ENCODE measurements at regions not wholly inside any gene's neighbourhood (a gene's known extent, or its start where the extent isn't known, plus 50 kb on each side); places are given as distances from the start of the nearest gene placed in this dataset.

DNA sequence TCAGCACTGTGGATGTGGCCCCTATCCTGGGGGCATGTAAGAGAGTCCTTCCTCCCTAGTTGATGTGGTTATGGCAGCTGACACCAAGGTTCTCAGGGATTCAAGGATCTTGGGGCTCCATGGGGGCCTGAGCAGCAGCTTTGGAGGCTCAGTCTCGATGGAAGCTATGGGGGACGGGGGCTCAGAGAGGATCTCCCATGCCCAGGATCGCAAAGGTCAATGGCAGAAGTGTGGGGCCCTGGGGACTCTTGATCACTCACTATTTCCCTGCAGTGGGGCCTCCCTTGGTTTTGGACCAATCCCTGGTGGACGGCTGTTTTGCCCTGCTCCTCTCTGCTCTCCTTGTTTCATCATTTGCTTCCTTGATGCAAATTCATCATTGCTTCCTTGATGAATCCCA lies 885.9 kb downstream of the CDH8 start:
- DNase-seq: no peak
- Mint-ChIP-seq H3K36me3 (ENCODE audit: unreplicated experiment) (peaks cover 2% of the 10 kb centered on the region), H3K27me3 (ENCODE audit: unreplicated experiment) (no peaks in the 10 kb centered on the region), H3K4me1 (ENCODE audit: low read depth, unreplicated experiment) (no peaks in the 10 kb centered on the region), H3K4me3 (ENCODE audit: unreplicated experiment) (no peak overlapping the region), H3K9me3 (ENCODE audit: unreplicated experiment) (peaks cover 3% of the 10 kb centered on the region), H3K27ac (ENCODE audit: unreplicated experiment) (no peak overlapping the region)
- TF ChIP-seq CTCF (IDR thresholded peaks at IDR 0.05; ENCODE audit: partially characterized antibody, unreplicated experiment): no peak

GRCh38 chr16:61149709-61150108 lies 886.5 kb downstream of the CDH8 start:
- Mint-ChIP-seq H3K27ac (ENCODE audit: unreplicated experiment) (no peak overlapping the region), H3K27me3 (ENCODE audit: unreplicated experiment) (no peaks in the 10 kb centered on the region), H3K4me3 (ENCODE audit: unreplicated experiment) (no peak overlapping the region), H3K9me3 (ENCODE audit: unreplicated experiment) (peaks cover 3% of the 10 kb centered on the region), H3K36me3 (ENCODE audit: unreplicated experiment) (no peaks in the 10 kb centered on the region), H3K4me1 (ENCODE audit: low read depth, unreplicated experiment) (no peaks in the 10 kb centered on the region)
- DNase-seq: no peak
- TF ChIP-seq CTCF (IDR thresholded peaks at IDR 0.05; ENCODE audit: partially characterized antibody, unreplicated experiment): no peak

DNA sequence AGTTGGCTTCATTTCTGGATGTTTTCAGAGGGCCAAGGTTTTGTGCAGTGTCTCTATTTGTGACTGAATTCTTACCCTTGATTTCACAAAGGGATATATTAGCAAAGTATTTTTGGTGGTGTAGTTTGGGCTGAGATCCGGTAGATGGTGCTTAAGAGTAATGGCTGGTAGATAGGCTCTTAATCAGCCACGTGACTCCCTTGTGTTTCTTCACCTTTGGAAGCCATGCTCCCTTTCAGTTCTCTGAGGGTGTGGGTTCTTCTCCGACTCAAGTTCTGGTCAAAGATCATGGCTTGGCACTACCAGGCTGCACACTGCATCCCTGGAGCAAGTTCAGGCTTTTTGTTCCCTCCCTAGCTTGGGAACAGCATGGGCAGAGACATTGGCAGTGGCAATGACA lies 887.3 kb downstream of the CDH8 start:
- H3K4me3 Mint-ChIP-seq (ENCODE audit: unreplicated experiment): no peak overlapping the region

GRCh38 chr16:61146429-61146828 lies 889.8 kb downstream of the CDH8 start:
- Mint-ChIP-seq H3K27ac (ENCODE audit: unreplicated experiment) (no peak overlapping the region), H3K4me3 (ENCODE audit: unreplicated experiment) (no peak overlapping the region), H3K4me1 (ENCODE audit: low read depth, unreplicated experiment) (no peaks in the 10 kb centered on the region), H3K27me3 (ENCODE audit: unreplicated experiment) (no peaks in the 10 kb centered on the region), H3K9me3 (ENCODE audit: unreplicated experiment) (peaks cover 3% of the 10 kb centered on the region), H3K36me3 (ENCODE audit: unreplicated experiment) (no peaks in the 10 kb centered on the region)
- no peak for DNase-seq
- no peak for TF ChIP-seq CTCF (IDR thresholded peaks at IDR 0.05; ENCODE audit: partially characterized antibody, unreplicated experiment)

More for the DNA sequence above, 887.3 kb downstream of the CDH8 start:
- Mint-ChIP-seq H3K36me3 (ENCODE audit: unreplicated experiment) (no peaks in the 10 kb centered on the region), H3K27me3 (ENCODE audit: unreplicated experiment) (no peaks in the 10 kb centered on the region), H3K9me3 (ENCODE audit: unreplicated experiment) (peaks cover 3% of the 10 kb centered on the region), H3K4me1 (ENCODE audit: low read depth, unreplicated experiment) (no peaks in the 10 kb centered on the region), H3K27ac (ENCODE audit: unreplicated experiment) (no peak overlapping the region)
- DNase-seq: no peak
- no peak for TF ChIP-seq CTCF (IDR thresholded peaks at IDR 0.05; ENCODE audit: partially characterized antibody, unreplicated experiment)

- H3K27ac Mint-ChIP-seq (ENCODE audit: unreplicated experiment): no peak overlapping the region
- H3K36me3 Mint-ChIP-seq (ENCODE audit: unreplicated experiment): no peaks in the 10 kb centered on the region
- no peak for TF ChIP-seq CTCF (IDR thresholded peaks at IDR 0.05; ENCODE audit: partially characterized antibody, unreplicated experiment)
- no peak overlapping the region for H3K4me3 Mint-ChIP-seq (ENCODE audit: unreplicated experiment)
- H3K9me3 Mint-ChIP-seq (ENCODE audit: unreplicated experiment): no peaks in the 10 kb centered on the region
- no peaks in the 10 kb centered on the region for H3K27me3 Mint-ChIP-seq (ENCODE audit: unreplicated experiment)
- no peaks in the 10 kb centered on the region for H3K4me1 Mint-ChIP-seq (ENCODE audit: low read depth, unreplicated experiment)
- DNase-seq: no peak
Measured at GRCh38 chr16:61131447-61131846, 904.8 kb downstream of the CDH8 start.

Measured in glutamatergic neuron (in vitro differentiated cells).